MM.1S (cell line): ENCODE measurements at regions not wholly inside any gene's neighbourhood (a gene's known extent, or its start where the extent isn't known, plus 50 kb on each side); places are given as distances from the start of the nearest gene placed in this dataset.

Source experiments
- CTCF ChIP-seq: fragments of 300-600 bp; sonication (generic); IDR thresholded peaks from 2 replicates; pipeline ENCODE4 v1.5.1; 2016; ENCODE audit warnings: antibody characterized with exemption, low read length, mixed read lengths
- EZH2 ChIP-seq: fragments of 300-600 bp; sonication (generic); optimal IDR thresholded peaks from 2 replicates; pipeline ENCODE3; 2017; ENCODE audit warnings: low read depth, mild to moderate bottlenecking, antibody characterized with exemption, low read length, mixed read lengths

GRCh38 chr1:96365596-96366390 is 355.8 kb upstream of the PTBP2 start:
- TF ChIP-seq CTCF (no peak), EZH2 (no peak)
